HT1080 (cell line): ENCODE measurements at regions not wholly inside any gene's neighbourhood (a gene's known extent, or its start where the extent isn't known, plus 50 kb on each side); places are given as distances from the start of the nearest gene placed in this dataset. TPM values are rescaled to one million over a fixed set of nuclear protein-coding genes. Genes with fewer than 3 reads are reported as not detected.

Source experiments
- DNase-seq: peaks from one replicate; pipeline ENCODE4 v3.0.0-alpha.2; 2015; ENCODE audit warnings: low read depth
- small RNA-seq: library from RNA; depleted of rRNA; stranded (forward); fragments of <200 nt; gene quantifications from one replicate; pipeline ENCODE3, GENCODE V24; 2014

- no peak for DNase-seq
Observed at GRCh38 chr1:68293122-68293521, 60.8 kb upstream of the WLS start.

- no peak for DNase-seq
Observed at GRCh38 chr1:68291688-68292384, 59.5 kb upstream of the WLS start.

DNA sequence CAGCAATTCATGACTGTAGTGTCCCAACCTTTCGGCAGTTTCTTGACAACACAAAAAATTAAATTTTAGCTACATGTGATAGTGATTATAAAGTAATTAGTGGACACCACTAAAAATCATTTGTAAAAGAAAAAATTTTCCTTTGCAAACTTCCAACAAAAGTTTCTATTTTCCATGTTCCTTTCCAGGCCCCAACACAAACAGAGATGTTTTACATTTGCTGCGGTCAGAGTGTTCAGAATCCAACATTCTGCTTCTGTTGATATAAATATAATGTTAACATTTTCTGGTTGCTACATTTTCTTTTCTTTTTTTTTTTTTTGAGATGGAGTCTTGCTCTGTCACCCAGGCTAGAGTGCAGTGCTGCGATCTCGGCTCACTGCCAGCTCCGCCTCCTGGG lies 54.9 kb upstream of the WLS start:
- no peak for DNase-seq

DNA sequence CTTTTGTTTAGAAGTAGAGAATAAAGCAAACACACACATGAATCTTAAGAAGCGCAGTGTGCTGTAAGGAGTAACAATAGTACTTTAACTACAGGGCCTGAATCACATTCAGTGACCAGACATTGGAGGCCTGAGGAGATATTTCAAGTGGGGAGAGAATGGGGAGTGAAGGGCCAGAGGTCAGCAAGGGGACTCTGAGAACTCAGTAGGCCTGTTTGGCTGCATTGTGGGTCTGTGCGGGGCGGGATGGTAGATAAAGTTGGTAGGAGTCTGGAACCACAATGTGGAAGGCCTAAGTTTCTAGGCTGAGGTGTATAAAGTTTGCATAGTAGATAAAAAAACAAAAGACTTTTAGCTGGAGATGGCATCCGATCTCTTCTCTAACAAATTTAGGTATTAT lies 52.7 kb upstream of the WLS start:
- DNase-seq = no peak

GRCh38 chr1:68281946-68282615 lies 49.8 kb upstream of the WLS start:
- no peak for DNase-seq

Small RNA genes lying in the stretch of these regions (small RNA-seq; reads per million reads assigned to genes)
- not detected for gene COX6B1P7
